Activated T-helper 17 cell treated with anti-CD3 and anti-CD28 coated beads, Interleukin-2, amount 50 U/mL, for 72 hours (primary cell): ENCODE measurements at regions not wholly inside any gene's neighbourhood (a gene's known extent, or its start where the extent isn't known, plus 50 kb on each side); places are given as distances from the start of the nearest gene placed in this dataset.

Experiments
- ATAC-seq: fragments of 150-1000 bp; cut with Tn5 transposase; replicated peaks from 2 replicates; pipeline ENCODE4 v1.10.0; 2021; ENCODE audit warnings: mild to moderate bottlenecking, moderate library complexity
- H3K27ac Mint-ChIP-seq: one replicate; pipeline ENCODE4 v1.8.0; 2022; ENCODE audit warnings: mixed read lengths
- H3K27me3 Mint-ChIP-seq: one replicate; pipeline ENCODE4 v1.8.0; 2022; ENCODE audit warnings: mixed read lengths
- H3K36me3 Mint-ChIP-seq: one replicate; pipeline ENCODE4 v1.8.0; 2022; ENCODE audit warnings: low read depth, mild to moderate bottlenecking, mixed read lengths
- H3K4me1 Mint-ChIP-seq: one replicate; pipeline ENCODE4 v1.8.0; 2022; ENCODE audit warnings: mixed read lengths
- H3K4me3 Mint-ChIP-seq: one replicate; pipeline ENCODE4 v1.8.0; 2022; ENCODE audit warnings: mild to moderate bottlenecking, mixed read lengths
- H3K9me3 Mint-ChIP-seq: one replicate; pipeline ENCODE4 v1.8.0; 2022; ENCODE audit warnings: mixed read lengths

DNA sequence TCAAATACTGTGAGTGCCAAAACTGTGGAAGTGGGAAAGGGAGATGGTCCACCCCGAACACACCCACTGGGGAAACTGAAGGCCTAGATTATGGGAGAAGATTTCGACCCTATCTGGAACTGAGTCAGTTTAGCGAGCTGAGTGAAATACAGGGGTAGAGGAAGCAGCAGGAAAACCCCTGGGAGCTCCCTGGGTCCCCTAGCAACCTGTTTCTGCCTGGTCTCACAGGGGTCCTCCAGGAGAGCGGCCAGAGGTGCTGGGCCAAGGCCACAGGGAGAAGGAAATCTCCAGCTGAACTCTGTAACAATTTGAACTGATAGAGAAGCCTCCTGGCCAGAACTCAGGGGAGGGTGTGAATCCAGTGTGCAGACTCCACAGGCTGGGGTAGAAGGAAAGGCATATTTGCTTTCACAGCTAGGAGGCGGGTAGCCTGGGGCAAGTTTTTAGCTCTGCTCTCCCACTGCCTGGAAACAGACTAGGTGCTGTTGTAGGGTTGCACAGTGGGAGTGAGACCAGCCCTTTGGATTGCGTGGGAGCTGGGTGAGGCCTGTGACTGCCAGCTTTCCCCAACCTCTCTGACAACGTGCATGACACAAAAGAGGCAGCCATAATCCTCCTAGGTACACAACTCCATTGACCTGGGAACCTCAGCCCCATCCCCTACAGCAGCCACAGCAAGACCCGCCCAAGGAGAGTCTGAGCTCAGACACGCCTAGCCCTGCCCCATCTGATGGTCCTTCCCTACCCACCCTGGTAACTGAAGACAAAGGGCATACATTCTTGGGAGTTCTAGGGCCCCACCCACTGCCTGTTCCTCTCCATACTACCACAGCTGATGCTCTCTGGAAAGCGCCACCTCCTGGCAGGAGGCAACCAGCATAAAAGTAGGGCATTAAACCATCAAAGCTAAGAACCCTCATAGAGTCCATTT lies 78.8 kb upstream of the GPBP1 start:
- no peak overlapping the region for H3K4me3 Mint-ChIP-seq
- no peaks in the 10 kb centered on the region for H3K36me3 Mint-ChIP-seq
- H3K4me1 Mint-ChIP-seq = no peaks in the 10 kb centered on the region
- no peak overlapping the region for H3K27ac Mint-ChIP-seq
- peaks cover 28% of the 10 kb centered on the region for H3K9me3 Mint-ChIP-seq
- ATAC-seq = no peak
- H3K27me3 Mint-ChIP-seq = peaks cover 13% of the 10 kb centered on the region

DNA sequence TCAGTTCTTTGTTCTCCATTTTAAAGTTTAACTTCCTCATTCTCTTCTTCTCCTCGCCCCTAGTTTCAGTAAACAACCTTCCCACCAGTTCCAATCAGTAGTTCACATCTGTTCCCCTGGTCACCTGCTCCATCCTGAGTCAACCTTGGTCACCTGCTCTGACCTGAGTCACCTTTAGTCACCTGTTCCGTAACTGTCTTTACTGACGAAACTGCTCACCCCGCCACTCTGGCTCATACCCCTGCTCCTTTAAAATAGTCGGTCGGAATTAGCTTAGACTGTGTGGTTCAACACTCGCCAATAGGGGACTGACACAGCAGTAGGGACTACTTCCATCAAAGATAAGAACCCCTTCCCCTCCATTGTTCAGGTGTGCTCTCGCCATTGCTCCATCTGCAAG lies 76.3 kb upstream of the GPBP1 start:
- no peak overlapping the region for H3K4me3 Mint-ChIP-seq
- no peak for ATAC-seq
- H3K4me1 Mint-ChIP-seq = no peaks in the 10 kb centered on the region
- no peaks in the 10 kb centered on the region for H3K36me3 Mint-ChIP-seq
- H3K27me3 Mint-ChIP-seq = peaks cover 9% of the 10 kb centered on the region
- no peak overlapping the region for H3K27ac Mint-ChIP-seq
- H3K9me3 Mint-ChIP-seq = peaks cover 28% of the 10 kb centered on the region

DNA sequence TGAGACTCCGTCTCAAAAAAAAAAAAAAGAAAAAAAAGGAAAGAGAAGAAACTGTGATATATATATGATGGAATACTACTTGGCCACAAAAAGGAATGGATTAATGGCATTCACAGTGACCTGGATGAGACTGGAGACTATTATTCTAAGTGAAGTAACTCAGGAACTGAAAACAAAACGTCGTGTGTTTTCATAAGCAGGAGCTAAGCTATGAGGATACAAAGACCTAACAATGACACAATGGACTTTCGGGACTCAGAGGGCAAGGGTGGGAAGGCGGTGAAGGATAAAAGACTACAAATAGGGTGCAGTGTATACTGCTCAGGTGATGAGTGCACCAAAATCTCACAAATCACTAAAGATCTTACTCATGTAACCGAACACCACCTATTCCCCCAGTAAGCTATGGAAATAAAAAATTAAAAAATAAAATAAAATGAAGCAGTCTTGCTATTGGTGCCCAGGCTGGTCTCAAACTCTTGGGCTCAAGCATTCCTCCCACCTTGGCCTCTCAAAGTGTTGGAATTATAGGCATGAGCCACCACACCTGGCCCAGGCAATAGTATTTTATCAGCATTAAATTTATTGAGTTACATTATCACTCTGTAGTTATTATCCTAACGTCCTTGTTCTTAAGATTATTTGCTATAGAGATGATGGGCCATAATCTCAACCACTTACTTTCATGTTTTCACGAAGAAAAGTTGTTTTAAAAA lies 71.5 kb upstream of the GPBP1 start:
- H3K27ac Mint-ChIP-seq = no peak overlapping the region

GRCh38 chr5:57102905-57103255 lies 71.0 kb upstream of the GPBP1 start:
- H3K27me3 Mint-ChIP-seq = peaks cover 9% of the 10 kb centered on the region

More for the DNA sequence above, 71.5 kb upstream of the GPBP1 start:
- no peak for ATAC-seq
- Mint-ChIP-seq H3K4me1 (peaks cover 4% of the 10 kb centered on the region), H3K36me3 (no peaks in the 10 kb centered on the region), H3K9me3 (peaks cover 10% of the 10 kb centered on the region), H3K27me3 (peaks cover 9% of the 10 kb centered on the region), H3K4me3 (no peak overlapping the region)

DNA sequence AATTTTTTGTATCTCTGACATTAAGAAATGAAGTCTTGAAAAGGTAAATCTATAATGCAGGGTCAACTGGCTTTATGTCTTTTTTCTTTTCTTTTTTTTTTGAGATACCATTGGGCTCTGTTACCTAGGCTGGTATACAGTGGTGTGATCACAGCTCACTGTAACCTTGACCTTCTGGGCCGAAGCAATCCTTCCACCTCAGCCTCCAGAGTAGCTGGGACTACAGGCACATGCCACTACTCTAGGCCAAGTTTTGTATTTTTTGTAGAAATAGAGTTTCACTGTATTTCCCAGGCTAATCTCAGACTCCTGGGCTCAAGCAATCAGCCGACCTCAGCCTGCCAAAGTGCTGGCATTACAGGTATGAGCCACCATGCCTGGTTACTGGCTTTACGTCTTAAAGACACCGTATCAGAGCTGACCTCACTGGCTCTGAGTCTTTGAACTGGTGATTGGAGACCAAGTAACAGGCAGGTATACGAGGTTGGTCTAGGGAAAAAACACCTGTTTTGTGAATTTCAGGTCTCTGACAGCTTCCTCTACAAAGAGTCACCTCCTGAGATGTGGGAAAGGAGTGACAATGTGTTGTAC lies 70.4 kb upstream of the GPBP1 start:
- Mint-ChIP-seq H3K9me3 (peaks cover 2% of the 10 kb centered on the region), H3K27ac (no peak overlapping the region), H3K4me1 (peaks cover 4% of the 10 kb centered on the region), H3K27me3 (peaks cover 7% of the 10 kb centered on the region), H3K36me3 (no peaks in the 10 kb centered on the region), H3K4me3 (no peak overlapping the region)
- ATAC-seq = no peak

More at GRCh38 chr5:57102905-57103255, 71.0 kb upstream of the GPBP1 start:
- no peak overlapping the region for H3K27ac Mint-ChIP-seq
- H3K4me1 Mint-ChIP-seq = peaks cover 4% of the 10 kb centered on the region
- peaks cover 5% of the 10 kb centered on the region for H3K9me3 Mint-ChIP-seq
- no peak for ATAC-seq
- no peak overlapping the region for H3K4me3 Mint-ChIP-seq
- H3K36me3 Mint-ChIP-seq = no peaks in the 10 kb centered on the region

DNA sequence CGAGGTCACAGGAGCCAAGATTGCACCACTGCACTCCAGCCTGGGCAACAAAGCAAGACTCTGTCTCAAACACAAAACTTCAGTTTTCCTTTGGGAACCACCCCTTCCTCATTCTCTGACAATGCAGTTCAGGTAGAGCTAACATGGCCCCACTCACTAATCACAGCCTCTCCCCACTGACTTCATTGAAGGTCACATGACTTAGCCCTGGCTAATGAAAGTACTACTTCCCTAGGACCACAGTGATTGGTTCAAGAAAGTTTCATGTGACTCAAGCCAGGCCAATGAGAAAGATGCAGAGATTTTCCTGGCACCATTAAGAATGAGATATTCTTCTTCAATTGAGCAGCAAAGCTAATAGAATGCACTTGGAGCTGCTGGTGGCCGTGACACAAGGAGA lies 67.2 kb upstream of the GPBP1 start:
- Mint-ChIP-seq H3K4me1 (peaks cover 4% of the 10 kb centered on the region), H3K4me3 (no peak overlapping the region), H3K27ac (no peak overlapping the region), H3K27me3 (peaks cover 5% of the 10 kb centered on the region), H3K9me3 (no peaks in the 10 kb centered on the region), H3K36me3 (no peaks in the 10 kb centered on the region)
- no peak for ATAC-seq

DNA sequence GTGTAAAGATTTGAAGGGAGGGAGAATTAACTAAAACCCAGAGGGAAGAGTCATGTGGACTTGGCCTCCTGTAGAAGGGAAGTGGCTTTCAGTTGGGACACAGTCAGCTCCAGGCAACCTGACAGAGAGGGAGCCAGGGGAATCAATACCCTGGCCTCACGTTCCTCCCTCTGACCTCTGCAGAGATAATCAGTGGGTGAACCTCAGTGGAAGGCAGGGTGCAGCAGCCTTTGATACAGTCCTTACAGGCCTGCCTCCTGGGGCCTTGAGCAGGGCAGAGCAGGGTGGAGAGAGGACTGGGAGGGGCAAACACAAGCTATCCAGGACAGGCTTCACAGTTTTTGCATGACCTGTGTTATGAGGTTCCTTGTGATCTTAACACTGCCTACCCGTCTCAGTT lies 61.9 kb upstream of the GPBP1 start:
- Mint-ChIP-seq H3K27ac (no peak overlapping the region), H3K36me3 (no peaks in the 10 kb centered on the region), H3K27me3 (no peaks in the 10 kb centered on the region), H3K9me3 (no peaks in the 10 kb centered on the region), H3K4me1 (peaks cover 5% of the 10 kb centered on the region), H3K4me3 (no peak overlapping the region)
- ATAC-seq = no peak

DNA sequence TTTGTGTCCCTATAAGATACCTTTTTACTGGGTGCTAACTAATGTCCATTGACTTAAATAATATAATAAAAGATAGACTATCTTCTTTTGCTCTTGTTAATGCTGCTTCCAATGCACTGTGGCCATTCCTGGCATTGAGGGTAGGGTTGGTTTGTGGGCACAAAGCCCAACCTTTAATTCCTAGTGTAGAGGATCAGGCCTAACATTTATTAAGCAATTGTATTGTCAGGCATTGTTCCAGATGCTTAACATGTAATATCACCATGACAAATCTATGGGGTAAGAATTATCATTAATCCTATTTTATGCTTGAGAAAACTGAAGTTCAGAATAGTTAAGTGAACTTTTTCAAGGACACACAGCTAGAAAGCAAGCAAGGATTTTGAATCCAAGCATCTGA lies 60.4 kb upstream of the GPBP1 start:
- H3K27ac Mint-ChIP-seq = no peak overlapping the region
- no peak for ATAC-seq
- H3K9me3 Mint-ChIP-seq = no peaks in the 10 kb centered on the region
- H3K4me1 Mint-ChIP-seq = peaks cover 15% of the 10 kb centered on the region
- H3K4me3 Mint-ChIP-seq = no peak overlapping the region
- no peaks in the 10 kb centered on the region for H3K36me3 Mint-ChIP-seq
- no peaks in the 10 kb centered on the region for H3K27me3 Mint-ChIP-seq

DNA sequence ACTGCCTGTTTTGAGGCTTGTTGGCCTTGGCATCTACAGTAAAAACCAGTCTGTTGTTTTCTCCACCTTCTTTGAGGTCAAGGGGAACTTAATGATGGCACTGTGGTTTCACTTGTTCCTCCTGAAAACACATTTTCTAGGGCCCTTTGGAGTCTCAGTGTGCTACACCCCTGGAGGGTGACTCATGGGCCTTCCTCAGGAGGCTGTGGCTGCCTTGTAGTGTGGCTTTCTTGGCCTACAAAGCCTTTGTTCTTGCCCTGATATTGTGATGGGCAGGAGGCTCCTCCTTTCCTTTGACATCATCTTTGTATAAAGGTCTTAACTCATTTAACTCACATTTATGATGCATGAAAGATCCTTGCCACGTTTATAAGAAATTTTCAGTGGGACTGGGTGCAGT lies 56.3 kb upstream of the GPBP1 start:
- Mint-ChIP-seq H3K36me3 (no peaks in the 10 kb centered on the region), H3K4me3 (peak overlapping the region; percentile 39), H3K27me3 (no peaks in the 10 kb centered on the region), H3K4me1 (peaks cover 15% of the 10 kb centered on the region), H3K9me3 (no peaks in the 10 kb centered on the region), H3K27ac (peak overlapping the region; percentile 71)
- peak; percentile 98 for ATAC-seq

DNA sequence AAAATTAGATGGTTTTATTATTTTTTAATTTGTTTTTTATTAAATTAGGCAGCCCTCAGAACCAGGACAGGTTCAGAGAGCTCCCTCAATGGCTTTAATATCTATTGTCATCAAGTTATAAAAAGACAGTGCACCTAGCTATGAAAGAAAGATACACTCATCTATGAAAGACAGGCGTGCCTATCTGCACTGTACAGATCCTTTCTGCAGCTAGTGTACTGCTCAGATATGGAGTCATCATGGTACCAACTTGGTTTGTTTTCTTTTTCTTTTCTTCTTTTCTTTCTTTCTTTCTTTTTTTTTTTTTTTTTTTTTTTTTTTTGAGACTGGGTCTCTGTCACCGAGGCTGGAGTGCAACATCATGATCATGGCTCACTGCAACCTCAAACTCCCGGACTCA lies 54.8 kb upstream of the GPBP1 start:
- H3K9me3 Mint-ChIP-seq = peaks cover 3% of the 10 kb centered on the region
- ATAC-seq = no peak
- no peaks in the 10 kb centered on the region for H3K36me3 Mint-ChIP-seq
- H3K27ac Mint-ChIP-seq = no peak overlapping the region
- H3K4me1 Mint-ChIP-seq = peaks cover 15% of the 10 kb centered on the region
- no peaks in the 10 kb centered on the region for H3K27me3 Mint-ChIP-seq
- H3K4me3 Mint-ChIP-seq = no peak overlapping the region

GRCh38 chr5:57124014-57124413 lies 49.8 kb upstream of the GPBP1 start:
- Mint-ChIP-seq H3K9me3 (peaks cover 4% of the 10 kb centered on the region), H3K27ac (no peak overlapping the region), H3K27me3 (no peaks in the 10 kb centered on the region), H3K36me3 (no peaks in the 10 kb centered on the region), H3K4me1 (no peaks in the 10 kb centered on the region), H3K4me3 (no peak overlapping the region)
- ATAC-seq = no peak
